ENCODE measurements at regions not wholly inside any gene's neighbourhood (a gene's known extent, or its start where the extent isn't known, plus 50 kb on each side); places are given as distances from the start of the nearest gene placed in this dataset.
"Not testable (repeated sequence)": the region's sequence is repeated elsewhere in the genome, so short reads cannot be mapped to it uniquely, and the experiment has no call there.

GRCh38 chr10:9898633-9899395, 1118.9 kb upstream of the CELF2 start:
- DNase-seq (ENCODE audit: low read depth) = no peak

GRCh38 chr10:9900751-9901150, 1116.9 kb upstream of the CELF2 start:
- no peak for DNase-seq (ENCODE audit: low read depth)

GRCh38 chr10:9901971-9902370, 1115.7 kb upstream of the CELF2 start:
- DNase-seq (ENCODE audit: low read depth) = no peak

GRCh38 chr10:9910446-9910845, 1107.2 kb upstream of the CELF2 start:
- no peak for DNase-seq (ENCODE audit: low read depth)

GRCh38 chr10:9911488-9911887, 1106.2 kb upstream of the CELF2 start:
- no peak for DNase-seq (ENCODE audit: low read depth)

- DNase-seq (ENCODE audit: low read depth) = no peak
Observed at GRCh38 chr10:9913876-9914514, 1103.7 kb upstream of the CELF2 start.

- no peak for DNase-seq (ENCODE audit: low read depth)
Observed at GRCh38 chr10:9921544-9921943, 1096.1 kb upstream of the CELF2 start.

GRCh38 chr10:9922126-9922870, 1095.4 kb upstream of the CELF2 start:
- DNase-seq (ENCODE audit: low read depth) = no peak

- DNase-seq (ENCODE audit: low read depth) = no peak
Observed at GRCh38 chr10:9926003-9926402, 1091.7 kb upstream of the CELF2 start.

GRCh38 chr10:9926881-9927280, 1090.8 kb upstream of the CELF2 start:
- DNase-seq (ENCODE audit: low read depth) = no peak

GRCh38 chr10:9939716-9940115, 1078.0 kb upstream of the CELF2 start:
- DNase-seq (ENCODE audit: low read depth) = no peak

- no peak for DNase-seq (ENCODE audit: low read depth)
Observed at GRCh38 chr10:9944690-9945089, 1073.0 kb upstream of the CELF2 start.

GRCh38 chr10:9950070-9950469, 1067.6 kb upstream of the CELF2 start:
- no peak for DNase-seq (ENCODE audit: low read depth)

- no peak for DNase-seq (ENCODE audit: low read depth)
Observed at GRCh38 chr10:9951481-9952257, 1066.0 kb upstream of the CELF2 start.

GRCh38 chr10:9957351-9957750, 1060.3 kb upstream of the CELF2 start:
- no peak for DNase-seq (ENCODE audit: low read depth)

GRCh38 chr10:9957876-9958275, 1059.8 kb upstream of the CELF2 start:
- not testable (repeated sequence) for DNase-seq (ENCODE audit: low read depth)

GRCh38 chr10:9965341-9965740, 1052.3 kb upstream of the CELF2 start:
- no peak for DNase-seq (ENCODE audit: low read depth)

- no peak for DNase-seq (ENCODE audit: low read depth)
Observed at GRCh38 chr10:9986786-9987185, 1030.9 kb upstream of the CELF2 start.

GRCh38 chr10:9987197-9987596, 1030.5 kb upstream of the CELF2 start:
- no peak for DNase-seq (ENCODE audit: low read depth)

- DNase-seq (ENCODE audit: low read depth) = no peak
Observed at GRCh38 chr10:9992661-9993060, 1025.0 kb upstream of the CELF2 start.

GRCh38 chr10:9994131-9994530, 1023.5 kb upstream of the CELF2 start:
- DNase-seq (ENCODE audit: low read depth) = no peak

- no peak for DNase-seq (ENCODE audit: low read depth)
Observed at GRCh38 chr10:9999627-10000026, 1018.0 kb upstream of the CELF2 start.

Data from RPMI7951 (cell line).